Ascending aorta (tissue), 2 donors: ENCODE measurements at regions not wholly inside any gene's neighbourhood (a gene's known extent, or its start where the extent isn't known, plus 50 kb on each side); places are given as distances from the start of the nearest gene placed in this dataset.

Experiments
- DNase-seq, 2 donors: peaks; one replicate each; pipeline ENCODE4 v3.0.0-alpha.2; 2019; ENCODE audit warnings: low spot score in 2 of 2
- H3K27ac ChIP-seq, 2 donors: fragments of 200-600 bp; sonication (generic); one replicate each; pipeline ENCODE4 v1.5.1; 2016 to 2017; ENCODE audit warnings: mild to moderate bottlenecking in 1 of 2
- H3K27me3 ChIP-seq: fragments of 200-600 bp; sonication (generic); one replicate; pipeline ENCODE4 v1.5.1; 2017
- H3K36me3 ChIP-seq, 2 donors: fragments of 200-600 bp; sonication (generic); one replicate each; pipeline ENCODE4 v1.5.1; 2016
- H3K4me1 ChIP-seq, 2 donors: fragments of 200-600 bp; sonication (generic); one replicate each; pipeline ENCODE4 v1.5.1; 2016 to 2017; ENCODE audit warnings: mild to moderate bottlenecking in 1 of 2
- H3K4me3 ChIP-seq, 2 donors: fragments of 200-600 bp; sonication (generic); one replicate each; pipeline ENCODE4 v1.5.1; 2016 to 2017; ENCODE audit warnings: mild to moderate bottlenecking in 1 of 2
- H3K9me3 ChIP-seq, 2 donors: fragments of 200-600 bp; sonication (generic); one replicate each; pipeline ENCODE4 v1.5.1; 2016
- intact Hi-C: fragments of 100-400 bp; cut with DNase I; formaldehyde crosslinking; loops from one replicate; pipeline ENCODE4 v1.15.1; 2023
- TF ChIP-seq, protein P1 (sequence below), 3 experiments: fragments of 200-600 bp in 2 of 3; fragments of 450-650 bp in 1 of 3; sonication (generic) in 2 of 3; IDR thresholded peaks; one replicate each; pipeline ENCODE4 v1.5.1; 2016 to 2019; ENCODE audit warnings: antibody characterized with exemption in 3 of 3, mild to moderate bottlenecking in 1 of 3, moderate library complexity in 1 of 3

DNA sequence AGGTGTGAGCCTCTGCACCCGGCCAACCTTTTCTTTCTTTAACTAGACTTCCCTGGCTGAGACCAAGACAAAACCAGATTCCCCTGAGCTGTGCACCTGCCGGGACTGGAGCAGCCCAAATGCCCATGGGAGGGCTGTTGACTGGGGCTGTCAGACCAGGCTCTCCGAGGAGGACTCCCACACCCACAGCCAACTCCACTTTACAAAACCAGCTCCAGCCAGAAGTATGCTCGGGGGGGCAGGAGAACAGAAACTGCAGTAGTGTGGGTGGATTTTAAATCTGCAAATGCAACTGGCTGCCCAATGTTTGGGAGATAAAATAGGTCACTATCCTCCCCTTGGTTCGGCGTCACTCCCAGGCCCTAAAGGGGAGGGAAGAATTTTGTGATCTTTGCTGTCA is 78.5 kb downstream of the VCPKMT start:
- DNase-seq = no peak
- TF ChIP-seq, protein P1, sequence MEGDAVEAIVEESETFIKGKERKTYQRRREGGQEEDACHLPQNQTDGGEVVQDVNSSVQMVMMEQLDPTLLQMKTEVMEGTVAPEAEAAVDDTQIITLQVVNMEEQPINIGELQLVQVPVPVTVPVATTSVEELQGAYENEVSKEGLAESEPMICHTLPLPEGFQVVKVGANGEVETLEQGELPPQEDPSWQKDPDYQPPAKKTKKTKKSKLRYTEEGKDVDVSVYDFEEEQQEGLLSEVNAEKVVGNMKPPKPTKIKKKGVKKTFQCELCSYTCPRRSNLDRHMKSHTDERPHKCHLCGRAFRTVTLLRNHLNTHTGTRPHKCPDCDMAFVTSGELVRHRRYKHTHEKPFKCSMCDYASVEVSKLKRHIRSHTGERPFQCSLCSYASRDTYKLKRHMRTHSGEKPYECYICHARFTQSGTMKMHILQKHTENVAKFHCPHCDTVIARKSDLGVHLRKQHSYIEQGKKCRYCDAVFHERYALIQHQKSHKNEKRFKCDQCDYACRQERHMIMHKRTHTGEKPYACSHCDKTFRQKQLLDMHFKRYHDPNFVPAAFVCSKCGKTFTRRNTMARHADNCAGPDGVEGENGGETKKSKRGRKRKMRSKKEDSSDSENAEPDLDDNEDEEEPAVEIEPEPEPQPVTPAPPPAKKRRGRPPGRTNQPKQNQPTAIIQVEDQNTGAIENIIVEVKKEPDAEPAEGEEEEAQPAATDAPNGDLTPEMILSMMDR (IDR thresholded peaks at IDR 0.05) = no peak
- intact Hi-C loops = no loop called here
- H3K27ac ChIP-seq = no peak overlapping the region
- H3K36me3 ChIP-seq = no peaks in the 10 kb centered on the region
- no peaks in the 10 kb centered on the region for H3K27me3 ChIP-seq
- H3K4me1 ChIP-seq = peaks cover 0 to 13% of the 10 kb centered on the region in 2 donors
- H3K9me3 ChIP-seq = no peaks in the 10 kb centered on the region
- no peak overlapping the region for H3K4me3 ChIP-seq

- H3K27ac ChIP-seq = no peak overlapping the region
- no peak overlapping the region for H3K4me3 ChIP-seq
- DNase-seq = no peak
- TF ChIP-seq, protein P1 (IDR thresholded peaks at IDR 0.05) = no peak
- no peaks in the 10 kb centered on the region for H3K36me3 ChIP-seq
- peaks cover 1 to 15% of the 10 kb centered on the region in 2 donors for H3K4me1 ChIP-seq
- H3K9me3 ChIP-seq = no peaks in the 10 kb centered on the region
- intact Hi-C loops = no loop called here
- H3K27me3 ChIP-seq = no peaks in the 10 kb centered on the region
Observed at GRCh38 chr14:50038398-50039119, 77.8 kb downstream of the VCPKMT start.

DNA sequence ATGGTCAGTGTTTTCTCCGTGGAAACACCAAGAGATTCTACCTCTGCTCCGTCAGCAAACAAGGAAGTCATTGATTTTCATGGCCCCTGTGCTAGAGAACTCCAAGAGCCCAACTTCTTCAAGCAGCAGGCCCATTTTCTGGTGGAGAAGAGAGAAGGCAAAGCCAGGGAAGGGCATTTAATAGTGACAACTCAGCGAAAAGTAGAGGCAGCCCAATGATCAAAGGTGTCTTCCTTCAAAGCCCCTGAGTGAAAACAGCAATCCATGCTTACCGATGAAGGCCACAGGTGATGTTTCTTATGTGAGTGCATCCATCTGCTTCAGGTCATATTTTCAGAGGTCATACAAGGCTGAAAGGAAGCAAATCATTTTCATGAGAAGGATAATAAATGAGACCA is 77.3 kb downstream of the VCPKMT start:
- Histone ChIP-seq H3K36me3 (no peaks in the 10 kb centered on the region), H3K4me1 (peaks cover 7 to 20% of the 10 kb centered on the region in 2 donors), H3K27me3 (no peaks in the 10 kb centered on the region), H3K9me3 (no peaks in the 10 kb centered on the region), H3K27ac (no peak overlapping the region), H3K4me3 (no peak overlapping the region)
- DNase-seq = no peak
- TF ChIP-seq, protein P1 (IDR thresholded peaks at IDR 0.05) = no peak
- intact Hi-C loops = no loop called here

- DNase-seq = no peak
- TF ChIP-seq, protein P1 (IDR thresholded peaks at IDR 0.05) = no peak
- intact Hi-C loops = no loop called here
- H3K4me3 ChIP-seq = no peak overlapping the region
- H3K27ac ChIP-seq = peak overlapping the region; percentile 2 to 13
- peaks cover 14 to 28% of the 10 kb centered on the region in 2 donors for H3K4me1 ChIP-seq
- no peaks in the 10 kb centered on the region for H3K27me3 ChIP-seq
- H3K9me3 ChIP-seq = no peaks in the 10 kb centered on the region
- no peaks in the 10 kb centered on the region for H3K36me3 ChIP-seq
Observed at GRCh38 chr14:50039734-50040400, 76.5 kb downstream of the VCPKMT start.

- no peaks in the 10 kb centered on the region for H3K27me3 ChIP-seq
- peaks cover 14 to 31% of the 10 kb centered on the region in 2 donors for H3K4me1 ChIP-seq
- peak overlapping the region; percentile 2 to 34 for H3K27ac ChIP-seq
- H3K36me3 ChIP-seq = no peaks in the 10 kb centered on the region
- TF ChIP-seq, protein P1 (IDR thresholded peaks at IDR 0.05) = no peak
- no peak for DNase-seq
- intact Hi-C loops = no loop called here
- H3K9me3 ChIP-seq = no peaks in the 10 kb centered on the region
- H3K4me3 ChIP-seq = no peak overlapping the region
Observed at GRCh38 chr14:50040401-50040775, 76.0 kb downstream of the VCPKMT start.
